ENCODE measurements at regions not wholly inside any gene's neighbourhood (a gene's known extent, or its start where the extent isn't known, plus 50 kb on each side); places are given as distances from the start of the nearest gene placed in this dataset.

DNA sequence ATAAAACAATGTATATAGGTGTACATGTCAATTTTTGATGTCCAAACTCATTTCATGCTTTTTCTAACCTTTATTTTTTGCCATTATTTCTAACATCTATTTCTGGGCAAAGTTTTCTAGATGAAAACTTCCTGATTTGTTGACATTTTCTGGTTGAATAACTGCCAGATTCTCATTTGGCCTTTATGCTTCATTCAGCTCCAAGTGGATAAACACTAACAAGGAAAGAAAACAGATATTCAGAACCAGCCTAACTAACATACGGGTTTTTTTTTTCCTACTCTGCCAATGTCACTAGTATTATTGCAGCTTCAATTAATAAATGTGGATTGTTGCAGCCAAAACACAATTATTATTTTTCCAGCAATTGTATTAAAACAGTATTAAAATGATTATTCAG, 50.9 kb upstream of the RAP1GDS1 start:
- Histone ChIP-seq H3K9me3 (ENCODE audit: control insufficient read depth in 4 of 4, low read length in 3 of 4) (no peaks in the 10 kb centered on the region), H3K36me3 (ENCODE audit: control insufficient read depth in 4 of 4, insufficient read depth in 3 of 4, low read depth in 1 of 4, low read length in 3 of 4) (no peaks in the 10 kb centered on the region), H3K4me1 (ENCODE audit: control insufficient read depth in 4 of 4, insufficient read depth in 4 of 4, low read length in 3 of 4) (peaks cover 0 to 7% (median 2%) of the 10 kb centered on the region in 4 donors), H3K27me3 (ENCODE audit: control insufficient read depth in 4 of 4, insufficient read depth in 4 of 4, low read length in 3 of 4) (no peaks in the 10 kb centered on the region), H3K27ac (ENCODE audit: low read depth in 1 of 2, low read length in 2 of 2) (no peak overlapping the region), H3K9ac (ENCODE audit: low read depth in 1 of 2, low read length in 2 of 2) (peak overlapping the region in 1 of 2 donors; percentile 13), H3K4me3 (ENCODE audit: low read depth in 1 of 3, low read length in 3 of 3) (no peak overlapping the region)
- WGBS, result 30% methylated on average over 1 of the region's 1 CpG
- DNase-seq (ENCODE audit: low spot score), result no peak
- TF ChIP-seq ZBTB33 (IDR thresholded peaks at IDR 0.05) (peak; percentile 10), FOXA2 (IDR thresholded peaks at IDR 0.05) (no peak), ATF3 (IDR thresholded peaks at IDR 0.05) (no peak), JUND (IDR thresholded peaks at IDR 0.05) (no peak), HNF4A (conservative IDR thresholded peaks at IDR 0.05) (peak in 1 of 2 donors; percentile 33), RXRA (IDR thresholded peaks at IDR 0.05) (peak in 1 of 2 donors; percentile 16), FOXA1 (IDR thresholded peaks at IDR 0.05) (no peak), RAD21 (IDR thresholded peaks at IDR 0.05) (peak in 1 of 2 donors; percentile 6), SP1 (IDR thresholded peaks at IDR 0.05) (peak; percentile 48)
- TF ChIP-seq, protein P1, sequence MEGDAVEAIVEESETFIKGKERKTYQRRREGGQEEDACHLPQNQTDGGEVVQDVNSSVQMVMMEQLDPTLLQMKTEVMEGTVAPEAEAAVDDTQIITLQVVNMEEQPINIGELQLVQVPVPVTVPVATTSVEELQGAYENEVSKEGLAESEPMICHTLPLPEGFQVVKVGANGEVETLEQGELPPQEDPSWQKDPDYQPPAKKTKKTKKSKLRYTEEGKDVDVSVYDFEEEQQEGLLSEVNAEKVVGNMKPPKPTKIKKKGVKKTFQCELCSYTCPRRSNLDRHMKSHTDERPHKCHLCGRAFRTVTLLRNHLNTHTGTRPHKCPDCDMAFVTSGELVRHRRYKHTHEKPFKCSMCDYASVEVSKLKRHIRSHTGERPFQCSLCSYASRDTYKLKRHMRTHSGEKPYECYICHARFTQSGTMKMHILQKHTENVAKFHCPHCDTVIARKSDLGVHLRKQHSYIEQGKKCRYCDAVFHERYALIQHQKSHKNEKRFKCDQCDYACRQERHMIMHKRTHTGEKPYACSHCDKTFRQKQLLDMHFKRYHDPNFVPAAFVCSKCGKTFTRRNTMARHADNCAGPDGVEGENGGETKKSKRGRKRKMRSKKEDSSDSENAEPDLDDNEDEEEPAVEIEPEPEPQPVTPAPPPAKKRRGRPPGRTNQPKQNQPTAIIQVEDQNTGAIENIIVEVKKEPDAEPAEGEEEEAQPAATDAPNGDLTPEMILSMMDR (IDR thresholded peaks at IDR 0.05; ENCODE audit: low read depth, low read length, missing input control), result no peak
- TF ChIP-seq, protein P2, sequence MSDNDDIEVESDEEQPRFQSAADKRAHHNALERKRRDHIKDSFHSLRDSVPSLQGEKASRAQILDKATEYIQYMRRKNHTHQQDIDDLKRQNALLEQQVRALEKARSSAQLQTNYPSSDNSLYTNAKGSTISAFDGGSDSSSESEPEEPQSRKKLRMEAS (IDR thresholded peaks at IDR 0.05), result no peak

DNA sequence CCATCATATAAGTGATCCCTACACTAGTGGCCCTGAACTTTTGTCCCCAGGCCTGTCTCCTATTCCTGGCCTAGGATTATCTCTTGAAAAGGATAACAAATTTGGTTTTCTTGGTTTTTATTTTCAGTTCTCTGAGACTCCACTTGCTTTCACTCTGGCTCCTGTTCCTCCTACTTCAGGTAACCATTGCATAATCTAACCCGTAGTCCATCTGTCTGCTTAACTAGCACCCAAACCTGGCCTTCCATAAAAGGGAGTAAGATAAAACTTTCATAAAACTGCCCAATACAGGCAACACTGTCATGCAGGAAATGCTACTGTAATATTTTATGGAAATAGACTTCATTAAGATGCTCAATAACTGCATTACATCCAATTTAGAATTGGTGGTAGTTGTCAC, 52.1 kb upstream of the RAP1GDS1 start:
- Histone ChIP-seq H3K27ac (ENCODE audit: low read depth in 1 of 2, low read length in 2 of 2) (no peak overlapping the region), H3K36me3 (ENCODE audit: control insufficient read depth in 4 of 4, insufficient read depth in 3 of 4, low read depth in 1 of 4, low read length in 3 of 4) (no peaks in the 10 kb centered on the region), H3K9me3 (ENCODE audit: control insufficient read depth in 4 of 4, low read length in 3 of 4) (no peaks in the 10 kb centered on the region), H3K9ac (ENCODE audit: low read depth in 1 of 2, low read length in 2 of 2) (no peak overlapping the region), H3K4me1 (ENCODE audit: control insufficient read depth in 4 of 4, insufficient read depth in 4 of 4, low read length in 3 of 4) (peaks cover 0 to 7% (median 2%) of the 10 kb centered on the region in 4 donors), H3K4me3 (ENCODE audit: low read depth in 1 of 3, low read length in 3 of 3) (no peak overlapping the region), H3K27me3 (ENCODE audit: control insufficient read depth in 4 of 4, insufficient read depth in 4 of 4, low read length in 3 of 4) (no peaks in the 10 kb centered on the region)
- no peak for DNase-seq (ENCODE audit: low spot score)
- 31% methylated on average over 1 of the region's 1 CpG for WGBS
- TF ChIP-seq NR2F2 (IDR thresholded peaks at IDR 0.05) (no peak), HNF4A (conservative IDR thresholded peaks at IDR 0.05) (peak; percentile 26 to 42)

GRCh38 chr4:98204236-98204553, 57.0 kb upstream of the RAP1GDS1 start:
- H3K4me3 ChIP-seq (ENCODE audit: low read depth in 1 of 3, low read length in 3 of 3), result no peak overlapping the region
- TF ChIP-seq FOXA2 (IDR thresholded peaks at IDR 0.05), result no peak
- TF ChIP-seq, protein P1 (IDR thresholded peaks at IDR 0.05; ENCODE audit: low read depth, low read length, missing input control), result no peak
- TF ChIP-seq HNF4G (IDR thresholded peaks at IDR 0.05), result no peak
- TF ChIP-seq FOXA1 (IDR thresholded peaks at IDR 0.05), result no peak
- TF ChIP-seq RAD21 (IDR thresholded peaks at IDR 0.05), result no peak
- TF ChIP-seq JUND (IDR thresholded peaks at IDR 0.05), result no peak
- no peak for TF ChIP-seq ZBTB33 (IDR thresholded peaks at IDR 0.05)
- no peak for TF ChIP-seq TAF1 (conservative IDR thresholded peaks at IDR 0.05)
- no peak for TF ChIP-seq SP1 (IDR thresholded peaks at IDR 0.05)
- no peak for TF ChIP-seq GABPA (IDR thresholded peaks at IDR 0.05 in 1 of 2, conservative IDR thresholded peaks at IDR 0.05 in 1 of 2)
- no peak for TF ChIP-seq ATF3 (IDR thresholded peaks at IDR 0.05)
- no peak for TF ChIP-seq YY1 (IDR thresholded peaks at IDR 0.05)
- H3K9ac ChIP-seq (ENCODE audit: low read depth in 1 of 2, low read length in 2 of 2), result no peak overlapping the region
- peaks cover 0 to 2% (median 0%) of the 10 kb centered on the region in 4 donors for H3K4me1 ChIP-seq (ENCODE audit: control insufficient read depth in 4 of 4, insufficient read depth in 4 of 4, low read length in 3 of 4)
- H3K27ac ChIP-seq (ENCODE audit: low read depth in 1 of 2, low read length in 2 of 2), result no peak overlapping the region
- no peaks in the 10 kb centered on the region for H3K27me3 ChIP-seq (ENCODE audit: control insufficient read depth in 4 of 4, insufficient read depth in 4 of 4, low read length in 3 of 4)
- H3K9me3 ChIP-seq (ENCODE audit: control insufficient read depth in 4 of 4, low read length in 3 of 4), result no peaks in the 10 kb centered on the region
- H3K36me3 ChIP-seq (ENCODE audit: control insufficient read depth in 4 of 4, insufficient read depth in 3 of 4, low read depth in 1 of 4, low read length in 3 of 4), result no peaks in the 10 kb centered on the region
- WGBS, result 79% methylated on average over 3 of the region's 3 CpGs
- DNase-seq (ENCODE audit: low spot score), result no peak

Data from liver (tissue), 8 donors.